Neural cell (in vitro differentiated cells): ENCODE measurements at regions not wholly inside any gene's neighbourhood (a gene's known extent, or its start where the extent isn't known, plus 50 kb on each side); places are given as distances from the start of the nearest gene placed in this dataset.

ENCODE experiments used
- H2AFZ ChIP-seq: fragments of 200-600, 300-800 bp; sonication (generic), shearing (Covaris generic); 2 replicates; pipeline ENCODE4 v1.6.0; 2014; ENCODE audit warnings: low read depth, mild to moderate bottlenecking, antibody characterized with exemption, low read length, moderate library complexity
- H3F3A ChIP-seq: fragments of 200-600 bp; shearing (Covaris generic); 2 replicates; pipeline ENCODE4 v1.6.1; 2016; ENCODE audit warnings: mild to moderate bottlenecking, moderate library complexity, mixed read lengths, antibody characterized with exemption, low read length; ENCODE audit not compliant: insufficient read depth, poor library complexity, severe bottlenecking
- H3K27ac ChIP-seq: fragments of 200-600, 300-800 bp; sonication (generic), shearing (Covaris generic); 2 replicates; pipeline ENCODE4 v1.5.1; 2014; ENCODE audit warnings: mild to moderate bottlenecking, low read length, moderate library complexity
- H3K27me3 ChIP-seq: fragments of 300-800, 200-600 bp; sonication (generic), shearing (Covaris generic); 2 replicates; pipeline ENCODE4 v1.6.0; 2014; ENCODE audit warnings: mild to moderate bottlenecking, low read depth, low read length, moderate library complexity; ENCODE audit not compliant: insufficient read depth
- H3K36me3 ChIP-seq: fragments of 300-800, 200-600 bp; sonication (generic), shearing (Covaris generic); 2 replicates; pipeline ENCODE4 v1.5.1; 2014; ENCODE audit warnings: mild to moderate bottlenecking, antibody characterized with exemption, low read length, moderate library complexity; ENCODE audit not compliant: insufficient read depth
- H3K4me2 ChIP-seq: fragments of 300-800, 200-600 bp; sonication (generic), shearing (Covaris generic); 2 replicates; pipeline ENCODE4 v1.6.0; 2014; ENCODE audit warnings: mild to moderate bottlenecking, low read length
- H3K4me3 ChIP-seq: fragments of 300-800, 200-600 bp; sonication (generic), shearing (Covaris generic); 2 replicates; pipeline ENCODE4 v1.5.1; 2014; ENCODE audit warnings: mild to moderate bottlenecking, low read length, moderate library complexity
- H3K79me2 ChIP-seq: fragments of 200-600 bp; shearing (Covaris generic); replicated peaks from 2 replicates; pipeline ENCODE4 v1.6.0; 2014; ENCODE audit warnings: mild to moderate bottlenecking, low read length, moderate library complexity; ENCODE audit not compliant: insufficient read depth
- H3K9ac ChIP-seq: fragments of 300-800, 200-600 bp; sonication (generic), shearing (Covaris generic); 2 replicates; pipeline ENCODE4 v1.6.1; 2016; ENCODE audit warnings: mild to moderate bottlenecking, low read length, mixed read lengths
- H3K9me2 ChIP-seq: fragments of 200-600 bp; shearing (Covaris generic); 2 replicates; pipeline ENCODE4 v1.6.1; 2016; ENCODE audit warnings: mild to moderate bottlenecking, low read length, mixed read lengths; ENCODE audit not compliant: insufficient read depth
- H3K9me3 ChIP-seq: fragments of 200-600, 300-800 bp; sonication (generic), shearing (Covaris generic); 2 replicates; pipeline ENCODE4 v1.6.1; 2016; ENCODE audit warnings: mild to moderate bottlenecking, mixed run types, low read length, moderate library complexity, mixed read lengths
- H4K20me1 ChIP-seq: fragments of 200-600 bp; shearing (Covaris generic); 2 replicates; pipeline ENCODE4 v1.6.1; 2016; ENCODE audit warnings: mild to moderate bottlenecking, mixed run types; ENCODE audit not compliant: insufficient read depth
- CTCF ChIP-seq: fragments of 450-650 bp; IDR thresholded peaks from 2 replicates; pipeline ENCODE4 v1.5.1; 2014; ENCODE audit warnings: antibody characterized with exemption, mild to moderate bottlenecking, moderate library complexity; ENCODE audit not compliant: poor library complexity, severe bottlenecking
- EP300 ChIP-seq: fragments of 450-650 bp; conservative IDR thresholded peaks from 2 replicates; pipeline ENCODE4 v1.6.1; 2014; ENCODE audit warnings: antibody characterized with exemption, mild to moderate bottlenecking, moderate library complexity; ENCODE audit not compliant: poor library complexity, severe bottlenecking
- EZH2 ChIP-seq: fragments of 200-600, 300-800 bp; shearing (Covaris generic), sonication (generic); IDR thresholded peaks from 2 replicates; pipeline ENCODE4 v1.6.1; 2014; ENCODE audit warnings: antibody characterized with exemption, low read length, borderline replicate concordance, mild to moderate bottlenecking; ENCODE audit not compliant: insufficient read depth, poor library complexity, severe bottlenecking
- MXI1 ChIP-seq: fragments of 450-650 bp; conservative IDR thresholded peaks from 2 replicates; pipeline ENCODE4 v1.6.1; 2014; ENCODE audit warnings: antibody characterized with exemption, mild to moderate bottlenecking; ENCODE audit not compliant: poor library complexity, severe bottlenecking
- POLR2AphosphoS5 ChIP-seq: IDR thresholded peaks from 2 replicates; pipeline ENCODE4 v1.6.1; 2012
- RAD21 ChIP-seq: fragments of 450-650 bp; conservative IDR thresholded peaks from 2 replicates; pipeline ENCODE4 v1.6.1; 2014; ENCODE audit warnings: antibody characterized with exemption, mild to moderate bottlenecking, moderate library complexity
- REST ChIP-seq: IDR thresholded peaks from 2 replicates; pipeline ENCODE4 v1.6.1; 2012; ENCODE audit warnings: borderline replicate concordance
- SMC3 ChIP-seq: fragments of 450-650 bp; conservative IDR thresholded peaks from 2 replicates; pipeline ENCODE4 v1.6.1; 2014; ENCODE audit warnings: antibody characterized with exemption, mild to moderate bottlenecking, moderate library complexity; ENCODE audit not compliant: poor library complexity
- TAF1 ChIP-seq: IDR thresholded peaks from 2 replicates; pipeline ENCODE4 v1.6.1; 2012; ENCODE audit warnings: low read depth

- Histone ChIP-seq H4K20me1 (no peaks in the 10 kb centered on the region), H3K4me2 (no peak overlapping the region), H2AFZ (no peak overlapping the region)
Observed at GRCh38 chr9:115250621-115251032, 132.7 kb upstream of the TNC start.

More at GRCh38 chr9:115250621-115251032, 132.7 kb upstream of the TNC start:
- H3K36me3 ChIP-seq: no peaks in the 10 kb centered on the region
- no peak overlapping the region for H3K9ac ChIP-seq
- H3K9me3 ChIP-seq: no peaks in the 10 kb centered on the region
- no peaks in the 10 kb centered on the region for H3K27me3 ChIP-seq
- no peak for TF ChIP-seq MXI1
- no peak for TF ChIP-seq REST
- no peak for TF ChIP-seq POLR2AphosphoS5
- no peak for TF ChIP-seq EP300
- TF ChIP-seq CTCF: no peak
- no peak for TF ChIP-seq SMC3
- TF ChIP-seq RAD21: no peak
- TF ChIP-seq TAF1: no peak
- TF ChIP-seq EZH2: no peak
- H3F3A ChIP-seq: no peaks in the 10 kb centered on the region
- no peaks in the 10 kb centered on the region for H3K9me2 ChIP-seq
- no peak overlapping the region for H3K4me3 ChIP-seq
- no peaks in the 10 kb centered on the region for H3K79me2 ChIP-seq
- no peak overlapping the region for H3K27ac ChIP-seq
